Kidney epithelial cell (primary cell): ENCODE measurements at regions not wholly inside any gene's neighbourhood (a gene's known extent, or its start where the extent isn't known, plus 50 kb on each side); places are given as distances from the start of the nearest gene placed in this dataset.

Source experiments
- DNase-seq: peaks from one replicate; pipeline ENCODE4 v3.0.0-alpha.2; 2010; ENCODE audit warnings: low read depth
- H3K27me3 ChIP-seq: 2 replicates; pipeline ENCODE4 v1.6.0; 2011; ENCODE audit warnings: low read length; ENCODE audit not compliant: control insufficient read depth, insufficient read depth
- H3K36me3 ChIP-seq: 2 replicates; pipeline ENCODE4 v1.5.1; 2011; ENCODE audit warnings: low read length; ENCODE audit not compliant: control insufficient read depth, insufficient read depth
- H3K4me3 ChIP-seq: 2 replicates; pipeline ENCODE4 v1.5.1; 2011; ENCODE audit warnings: low read depth, mild to moderate bottlenecking, control low read depth, low read length
- CTCF ChIP-seq: IDR thresholded peaks from 2 replicates; pipeline ENCODE4 v1.5.1; 2011; ENCODE audit warnings: mild to moderate bottlenecking, moderate library complexity, low read length, control low read depth, inconsistent platforms; ENCODE audit not compliant: insufficient read depth, poor library complexity, severe bottlenecking

- Histone ChIP-seq H3K27me3 (no peaks in the 10 kb centered on the region), H3K36me3 (no peaks in the 10 kb centered on the region), H3K4me3 (no peak overlapping the region)
- no peak for TF ChIP-seq CTCF
- no peak for DNase-seq
Measured at GRCh38 chr3:117939425-117940027, 1095.1 kb downstream of the IGSF11 start.

- no peaks in the 10 kb centered on the region for H3K27me3 ChIP-seq
- TF ChIP-seq CTCF: no peak
- no peak overlapping the region for H3K4me3 ChIP-seq
- DNase-seq: no peak
- H3K36me3 ChIP-seq: no peaks in the 10 kb centered on the region
Measured at GRCh38 chr3:117941015-117941414, 1093.6 kb downstream of the IGSF11 start.

GRCh38 chr3:117941756-117942155 lies 1092.9 kb downstream of the IGSF11 start:
- no peak for DNase-seq
- Histone ChIP-seq H3K4me3 (no peak overlapping the region), H3K27me3 (no peaks in the 10 kb centered on the region), H3K36me3 (no peaks in the 10 kb centered on the region)
- no peak for TF ChIP-seq CTCF

GRCh38 chr3:117954131-117954530 lies 1080.5 kb downstream of the IGSF11 start:
- H3K36me3 ChIP-seq: no peaks in the 10 kb centered on the region
- TF ChIP-seq CTCF: no peak
- no peaks in the 10 kb centered on the region for H3K27me3 ChIP-seq
- DNase-seq: no peak
- no peak overlapping the region for H3K4me3 ChIP-seq

GRCh38 chr3:117955196-117955595 lies 1079.5 kb downstream of the IGSF11 start:
- Histone ChIP-seq H3K36me3 (no peaks in the 10 kb centered on the region), H3K27me3 (no peaks in the 10 kb centered on the region), H3K4me3 (no peak overlapping the region)
- TF ChIP-seq CTCF: no peak
- no peak for DNase-seq

- no peak for TF ChIP-seq CTCF
- no peaks in the 10 kb centered on the region for H3K27me3 ChIP-seq
- no peak for DNase-seq
- no peak overlapping the region for H3K4me3 ChIP-seq
- H3K36me3 ChIP-seq: no peaks in the 10 kb centered on the region
Measured at GRCh38 chr3:117958027-117958426, 1076.6 kb downstream of the IGSF11 start.
